ENCODE measurements at regions not wholly inside any gene's neighbourhood (a gene's known extent, or its start where the extent isn't known, plus 50 kb on each side); places are given as distances from the start of the nearest gene placed in this dataset.
A peak's percentile ranks its signal among the peaks of the same experiment; 100 is the strongest.
"Not testable (repeated sequence)": the region's sequence is repeated elsewhere in the genome, so short reads cannot be mapped to it uniquely, and the experiment has no call there.

DNA sequence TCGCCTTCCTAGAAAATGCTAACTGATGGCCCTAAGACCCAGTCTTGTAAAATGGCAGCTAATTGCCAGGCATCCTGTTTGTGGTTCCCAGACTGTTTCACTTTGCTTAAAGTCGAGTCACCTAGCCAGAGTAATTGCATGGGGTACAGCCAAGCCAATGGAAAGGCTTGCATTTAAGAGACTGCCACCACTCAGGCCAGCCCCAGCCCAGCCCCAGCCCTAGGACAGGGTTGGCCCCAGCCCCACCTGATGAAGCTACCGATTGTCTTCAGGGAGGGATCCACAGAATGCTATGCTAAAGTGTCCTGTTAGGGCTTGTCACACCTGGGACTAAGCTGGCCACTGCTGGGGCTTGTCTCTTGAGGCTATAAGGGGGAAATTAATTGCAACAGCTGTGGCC is 194.6 kb upstream of the KLF3 start:
- H3K4me3 Mint-ChIP-seq (ENCODE audit: unreplicated experiment): no peak overlapping the region
- H3K27me3 Mint-ChIP-seq (ENCODE audit: unreplicated experiment): peaks cover 3% of the 10 kb centered on the region
- H3K4me1 Mint-ChIP-seq (ENCODE audit: unreplicated experiment): no peaks in the 10 kb centered on the region
- DNase-seq (ENCODE audit: low spot score): no peak
- TF ChIP-seq, protein P1, sequence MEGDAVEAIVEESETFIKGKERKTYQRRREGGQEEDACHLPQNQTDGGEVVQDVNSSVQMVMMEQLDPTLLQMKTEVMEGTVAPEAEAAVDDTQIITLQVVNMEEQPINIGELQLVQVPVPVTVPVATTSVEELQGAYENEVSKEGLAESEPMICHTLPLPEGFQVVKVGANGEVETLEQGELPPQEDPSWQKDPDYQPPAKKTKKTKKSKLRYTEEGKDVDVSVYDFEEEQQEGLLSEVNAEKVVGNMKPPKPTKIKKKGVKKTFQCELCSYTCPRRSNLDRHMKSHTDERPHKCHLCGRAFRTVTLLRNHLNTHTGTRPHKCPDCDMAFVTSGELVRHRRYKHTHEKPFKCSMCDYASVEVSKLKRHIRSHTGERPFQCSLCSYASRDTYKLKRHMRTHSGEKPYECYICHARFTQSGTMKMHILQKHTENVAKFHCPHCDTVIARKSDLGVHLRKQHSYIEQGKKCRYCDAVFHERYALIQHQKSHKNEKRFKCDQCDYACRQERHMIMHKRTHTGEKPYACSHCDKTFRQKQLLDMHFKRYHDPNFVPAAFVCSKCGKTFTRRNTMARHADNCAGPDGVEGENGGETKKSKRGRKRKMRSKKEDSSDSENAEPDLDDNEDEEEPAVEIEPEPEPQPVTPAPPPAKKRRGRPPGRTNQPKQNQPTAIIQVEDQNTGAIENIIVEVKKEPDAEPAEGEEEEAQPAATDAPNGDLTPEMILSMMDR (IDR thresholded peaks at IDR 0.05; ENCODE audit: unreplicated experiment): no peak
- H3K27ac Mint-ChIP-seq (ENCODE audit: unreplicated experiment): no peak overlapping the region
- H3K36me3 Mint-ChIP-seq (ENCODE audit: low read depth, unreplicated experiment): peaks cover 4% of the 10 kb centered on the region
- peaks cover 6% of the 10 kb centered on the region for H3K9me3 Mint-ChIP-seq (ENCODE audit: unreplicated experiment)

DNA sequence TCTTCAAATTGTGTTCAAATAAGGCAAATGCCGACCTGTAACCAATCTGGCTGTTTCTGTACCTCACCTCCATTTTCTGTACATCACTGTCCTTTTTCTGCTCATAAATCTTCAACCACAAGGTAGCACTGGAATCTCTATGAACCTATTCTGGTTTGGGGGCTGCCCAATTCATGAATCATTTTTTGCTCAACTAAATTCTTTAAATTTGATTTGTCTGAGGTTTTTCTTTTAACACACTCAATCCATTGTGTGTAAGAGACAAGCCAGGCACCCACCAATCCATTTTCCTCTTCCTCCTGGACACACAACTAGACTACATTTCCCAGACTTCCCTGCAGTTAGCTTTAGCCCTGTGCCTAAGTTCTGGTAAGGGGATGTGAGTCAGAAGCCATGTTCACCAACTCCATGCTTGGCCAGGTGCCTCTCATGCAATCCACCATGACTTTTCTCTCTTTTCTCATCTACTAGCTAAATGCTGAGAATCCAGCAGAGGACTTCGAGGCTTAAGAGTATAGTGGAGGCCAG is 193.2 kb upstream of the KLF3 start:
- TF ChIP-seq, protein P1 (IDR thresholded peaks at IDR 0.05; ENCODE audit: unreplicated experiment): no peak
- H3K9me3 Mint-ChIP-seq (ENCODE audit: unreplicated experiment): peaks cover 6% of the 10 kb centered on the region
- no peaks in the 10 kb centered on the region for H3K4me1 Mint-ChIP-seq (ENCODE audit: unreplicated experiment)
- DNase-seq (ENCODE audit: low spot score): no peak
- peaks cover 3% of the 10 kb centered on the region for H3K27me3 Mint-ChIP-seq (ENCODE audit: unreplicated experiment)
- no peak overlapping the region for H3K27ac Mint-ChIP-seq (ENCODE audit: unreplicated experiment)
- H3K36me3 Mint-ChIP-seq (ENCODE audit: low read depth, unreplicated experiment): peaks cover 4% of the 10 kb centered on the region
- H3K4me3 Mint-ChIP-seq (ENCODE audit: unreplicated experiment): no peak overlapping the region

DNA sequence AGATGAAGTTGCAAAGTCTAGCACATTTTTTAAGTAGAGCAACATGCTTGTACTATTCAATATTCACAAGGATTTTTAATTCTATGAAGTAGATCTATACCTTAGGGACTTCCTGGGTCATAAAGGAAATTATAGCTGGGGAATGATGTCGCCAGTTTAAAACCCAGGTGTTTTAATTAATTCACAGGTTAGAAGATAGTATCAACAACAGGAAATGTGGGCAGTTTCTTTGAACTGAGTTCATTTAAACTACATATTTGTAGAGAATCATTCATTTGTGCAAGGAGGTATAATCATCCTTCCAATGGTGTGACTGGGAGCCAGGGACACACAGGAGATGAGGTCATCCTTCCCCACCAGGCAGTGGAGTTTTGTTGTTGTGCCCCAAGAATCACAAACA is 181.3 kb upstream of the KLF3 start:
- no peak overlapping the region for H3K27ac Mint-ChIP-seq (ENCODE audit: unreplicated experiment)
- peaks cover 1% of the 10 kb centered on the region for H3K27me3 Mint-ChIP-seq (ENCODE audit: unreplicated experiment)
- no peak for DNase-seq (ENCODE audit: low spot score)
- TF ChIP-seq, protein P1 (IDR thresholded peaks at IDR 0.05; ENCODE audit: unreplicated experiment): no peak
- no peak overlapping the region for H3K4me3 Mint-ChIP-seq (ENCODE audit: unreplicated experiment)
- no peaks in the 10 kb centered on the region for H3K9me3 Mint-ChIP-seq (ENCODE audit: unreplicated experiment)
- H3K36me3 Mint-ChIP-seq (ENCODE audit: low read depth, unreplicated experiment): no peaks in the 10 kb centered on the region
- no peaks in the 10 kb centered on the region for H3K4me1 Mint-ChIP-seq (ENCODE audit: unreplicated experiment)

- H3K4me3 Mint-ChIP-seq (ENCODE audit: unreplicated experiment); H3K27ac Mint-ChIP-seq (ENCODE audit: unreplicated experiment); DNase-seq (ENCODE audit: low spot score); H3K36me3 Mint-ChIP-seq (ENCODE audit: low read depth, unreplicated experiment); H3K27me3 Mint-ChIP-seq (ENCODE audit: unreplicated experiment); H3K4me1 Mint-ChIP-seq (ENCODE audit: unreplicated experiment); H3K9me3 Mint-ChIP-seq (ENCODE audit: unreplicated experiment): not testable (repeated sequence)
Observed at GRCh38 chr4:38483628-38484027, 180.4 kb upstream of the KLF3 start.

- Mint-ChIP-seq H3K9me3 (ENCODE audit: unreplicated experiment) (no peaks in the 10 kb centered on the region), H3K27me3 (ENCODE audit: unreplicated experiment) (peaks cover 1% of the 10 kb centered on the region), H3K27ac (ENCODE audit: unreplicated experiment) (peak overlapping the region; percentile 55), H3K4me3 (ENCODE audit: unreplicated experiment) (no peak overlapping the region), H3K36me3 (ENCODE audit: low read depth, unreplicated experiment) (no peaks in the 10 kb centered on the region), H3K4me1 (ENCODE audit: unreplicated experiment) (peaks cover 20% of the 10 kb centered on the region)
- DNase-seq (ENCODE audit: low spot score): no peak
- TF ChIP-seq, protein P1 (IDR thresholded peaks at IDR 0.05; ENCODE audit: unreplicated experiment): no peak
Observed at GRCh38 chr4:38489011-38489861, 174.8 kb upstream of the KLF3 start.
